ENCODE measurements at regions not wholly inside any gene's neighbourhood (a gene's known extent, or its start where the extent isn't known, plus 50 kb on each side); places are given as distances from the start of the nearest gene placed in this dataset.
"Not testable (repeated sequence)": the region's sequence is repeated elsewhere in the genome, so short reads cannot be mapped to it uniquely, and the experiment has no call there.

DNA sequence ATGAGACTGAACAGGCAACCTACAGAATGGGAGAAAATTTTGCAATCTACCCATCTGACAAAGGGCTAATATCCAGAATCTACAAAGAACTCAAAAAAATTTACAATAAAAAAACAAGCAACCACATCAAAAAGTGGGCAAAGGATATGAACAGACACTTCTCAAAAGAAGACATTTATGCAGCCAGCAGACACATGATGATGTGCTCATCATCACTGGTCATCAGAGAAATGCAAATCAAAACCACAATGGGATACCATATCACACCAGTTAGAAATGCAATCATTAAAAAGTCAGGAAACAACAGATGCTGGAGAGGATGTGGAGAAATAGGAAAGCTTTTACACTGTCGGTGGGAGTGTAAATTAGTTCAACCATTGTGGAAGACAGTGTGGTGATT, 51.7 kb upstream of the PAXBP1 start:
- DNase-seq (ENCODE audit: low read depth in 2 of 2): not testable (repeated sequence)

DNA sequence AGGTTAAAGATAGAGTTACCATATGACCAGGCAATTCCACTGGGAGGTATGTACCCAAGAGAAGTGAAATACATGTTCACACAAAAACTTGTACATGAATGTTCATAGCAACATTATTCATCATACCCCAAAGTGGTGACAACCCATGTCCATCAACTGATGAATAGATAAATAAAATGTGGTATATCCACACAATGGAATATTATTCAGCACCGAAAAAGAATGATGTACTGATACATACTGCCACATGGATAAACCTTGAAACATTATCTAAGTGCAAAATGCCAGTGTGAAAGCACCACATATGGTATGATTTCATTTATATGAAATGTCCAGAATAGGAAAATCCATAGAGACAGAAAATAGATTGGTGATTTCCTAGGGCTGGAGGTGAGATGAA, 53.4 kb upstream of the PAXBP1 start:
- DNase-seq (ENCODE audit: low read depth in 2 of 2): no peak

DNA sequence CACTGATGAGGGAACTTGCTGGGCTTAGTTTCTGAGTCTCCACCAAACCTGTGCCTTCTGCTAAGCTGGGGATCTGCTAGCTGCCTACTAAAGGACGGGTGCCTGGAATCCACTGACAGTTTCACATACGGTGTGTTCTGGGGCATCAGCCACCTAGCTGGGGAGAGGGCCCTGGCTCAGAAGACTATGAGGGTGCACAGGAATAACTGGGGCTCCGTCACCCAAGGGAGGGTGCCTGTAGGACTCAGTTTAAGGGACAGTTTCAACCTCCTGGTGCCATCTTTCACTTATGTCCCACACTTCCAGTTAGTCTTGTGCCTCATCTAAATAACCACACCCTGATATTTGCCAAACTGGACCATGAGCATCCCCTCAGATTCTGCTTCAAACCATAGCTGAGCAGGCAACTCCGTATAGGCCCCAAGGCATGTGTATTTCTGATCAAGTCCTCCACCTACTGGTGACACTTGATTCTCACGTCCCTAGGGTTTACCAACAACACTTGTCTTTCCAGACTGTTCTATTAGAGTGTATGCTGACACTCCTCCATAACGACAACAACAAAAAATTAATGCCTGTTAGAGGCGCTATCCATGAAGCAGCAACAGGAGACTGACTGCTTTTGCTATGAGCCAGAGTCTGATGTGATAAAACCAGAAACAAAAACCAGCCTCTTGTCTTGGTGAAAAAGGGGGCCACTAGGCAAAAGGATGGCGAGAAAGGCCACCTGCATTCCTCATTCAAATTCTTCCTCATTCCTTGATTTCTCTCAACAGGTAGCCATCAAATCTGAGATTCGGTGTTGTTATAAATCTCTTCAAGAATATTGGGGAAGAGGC, 55.0 kb upstream of the PAXBP1 start:
- DNase-seq (ENCODE audit: low read depth in 2 of 2): no peak

DNA sequence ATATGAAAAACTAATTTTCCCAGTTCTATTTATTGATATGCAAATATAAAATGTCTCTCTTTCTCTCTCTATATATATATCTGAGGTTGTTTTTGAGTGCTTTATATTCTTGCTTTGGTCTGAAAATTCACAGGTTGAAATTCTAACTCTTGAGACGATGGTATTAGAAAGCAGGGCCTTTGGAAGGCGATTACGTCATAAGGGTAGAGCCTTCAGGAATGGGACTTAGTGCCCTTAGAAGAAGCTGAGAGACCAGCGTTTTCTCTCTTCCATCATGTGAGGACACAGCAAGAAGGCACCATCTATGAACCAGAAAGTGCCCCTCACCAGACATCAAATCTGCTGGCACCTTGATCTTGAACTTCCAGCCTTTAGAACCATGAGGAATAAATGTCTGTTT, 57.4 kb upstream of the PAXBP1 start:
- DNase-seq (ENCODE audit: low read depth in 2 of 2): no peak

DNA sequence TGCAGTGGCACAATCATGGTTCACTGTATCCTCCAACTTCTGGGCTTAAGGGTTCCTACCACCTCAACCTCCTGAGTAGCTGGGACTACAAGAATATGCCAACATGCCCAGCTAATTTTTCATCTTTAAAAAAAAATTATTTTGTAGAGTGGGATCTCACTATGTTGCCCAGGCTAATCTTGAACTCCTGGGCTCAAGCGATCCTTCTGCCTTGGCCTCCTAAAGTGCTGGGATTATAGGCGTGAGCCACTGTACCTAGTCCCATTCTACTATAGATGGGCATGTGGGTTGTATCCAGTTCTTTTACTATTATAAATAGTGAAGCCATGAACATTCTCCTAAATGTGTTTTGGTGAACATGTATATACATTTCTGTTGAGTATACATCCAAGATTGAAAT, 57.9 kb upstream of the PAXBP1 start:
- DNase-seq (ENCODE audit: low read depth in 2 of 2): no peak

DNA sequence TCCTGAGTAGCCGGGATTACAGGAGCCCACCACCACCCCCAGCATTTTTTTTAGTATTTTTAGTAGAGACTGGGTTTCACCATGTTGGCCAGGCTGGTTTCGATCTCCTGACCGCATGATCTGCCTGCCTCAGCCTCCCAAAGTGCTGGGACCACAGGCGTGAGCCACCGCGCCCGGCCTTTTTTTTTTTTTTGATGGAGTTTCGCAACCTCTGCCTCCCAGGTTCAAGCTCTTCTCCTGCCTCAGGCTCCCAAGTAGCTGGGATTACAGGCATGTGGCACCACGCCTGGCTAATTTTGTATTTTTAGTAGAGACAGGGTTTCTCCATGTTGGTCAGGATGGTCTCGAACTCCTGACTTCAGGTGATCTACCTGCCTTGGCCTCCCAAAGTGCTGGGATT, 60.2 kb upstream of the PAXBP1 start:
- DNase-seq (ENCODE audit: low read depth in 2 of 2): not testable (repeated sequence)

DNA sequence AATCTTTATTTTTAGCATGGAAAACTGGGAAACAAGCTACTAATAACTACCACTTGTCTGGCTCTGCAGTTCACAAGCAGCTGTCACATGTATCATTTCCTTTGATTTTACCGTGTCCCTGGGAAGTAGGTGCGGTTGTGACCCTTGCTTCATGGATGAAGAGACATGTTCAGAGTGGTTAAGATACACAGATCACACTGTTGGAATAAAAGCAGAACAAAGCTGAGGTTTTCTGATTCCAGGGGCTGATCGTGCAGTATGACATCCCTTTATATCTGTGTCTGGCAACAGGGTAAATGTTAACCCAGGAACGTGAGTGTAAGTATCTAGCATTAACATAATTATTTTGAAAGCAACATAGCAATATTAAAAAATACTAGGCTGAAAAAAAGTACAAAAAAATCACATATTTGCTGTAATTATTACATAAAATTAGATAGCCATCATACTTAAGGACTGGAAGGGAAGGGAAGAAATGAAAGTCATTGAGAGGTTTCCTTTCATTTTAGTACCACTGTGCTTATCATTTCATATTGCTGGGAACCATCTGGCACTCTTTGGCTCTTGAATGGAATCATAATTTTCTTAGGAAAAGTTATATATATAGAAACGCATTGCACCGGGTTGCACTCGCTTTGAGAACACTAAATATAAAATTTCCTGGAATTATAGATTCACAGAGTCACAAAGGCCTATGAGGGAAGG, 62.8 kb upstream of the PAXBP1 start:
- DNase-seq (ENCODE audit: low read depth in 2 of 2): no peak

DNA sequence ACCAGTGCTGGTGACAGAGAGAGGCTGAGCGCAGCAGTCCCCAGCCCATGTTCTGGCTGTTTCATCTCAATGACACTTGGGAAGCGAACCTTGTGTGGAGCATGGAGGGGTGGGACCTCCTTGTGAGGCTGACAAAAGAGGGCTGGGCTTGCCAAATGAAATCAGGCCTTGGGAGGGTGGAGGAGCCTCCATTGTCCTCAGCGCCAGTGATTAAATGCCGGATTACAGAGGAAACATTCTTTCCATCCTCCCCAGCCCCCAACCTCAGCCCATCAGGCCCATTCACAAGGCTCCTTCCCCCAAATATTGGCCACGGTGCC, 63.3 kb upstream of the PAXBP1 start:
- no peak for DNase-seq (ENCODE audit: low read depth in 2 of 2)

DNA sequence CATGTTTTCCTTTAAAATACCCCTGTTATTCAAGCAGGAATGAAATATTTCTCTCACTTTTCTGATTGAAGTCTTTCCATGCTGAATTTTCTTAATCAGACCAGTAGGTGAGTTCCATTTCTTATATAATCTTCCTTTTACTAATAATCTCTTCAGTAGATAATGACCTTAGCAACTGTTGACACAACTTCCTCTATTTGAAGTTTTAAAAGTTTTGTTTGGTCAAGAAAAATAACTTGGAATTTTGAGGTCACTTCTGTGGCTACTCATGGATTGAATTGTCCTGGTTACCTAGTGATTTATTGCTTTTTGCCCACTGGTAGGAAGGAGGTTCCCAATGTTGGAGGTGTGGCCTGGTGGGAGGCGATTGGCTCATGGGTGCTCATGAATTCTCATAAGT, 70.6 kb upstream of the PAXBP1 start:
- no peak for DNase-seq (ENCODE audit: low read depth in 2 of 2)

DNA sequence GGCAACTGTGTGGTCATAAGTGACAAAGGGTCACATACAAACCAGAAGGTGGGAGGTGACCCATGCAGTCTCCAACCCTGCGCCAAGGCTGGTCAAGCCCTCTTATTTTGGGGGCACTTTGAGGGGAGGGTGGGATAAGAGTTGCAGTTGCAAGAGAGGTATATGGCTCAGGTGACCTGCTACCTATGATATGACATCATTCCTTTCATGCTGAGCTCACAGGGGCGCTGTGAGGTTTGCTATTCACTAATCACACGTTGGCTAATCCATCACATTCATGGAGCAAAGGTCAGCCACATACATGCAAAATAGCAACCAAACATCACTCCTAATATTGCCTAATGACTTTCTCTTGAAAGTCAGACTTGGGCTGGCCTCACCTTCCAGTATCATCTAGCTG, 72.0 kb upstream of the PAXBP1 start:
- no peak for DNase-seq (ENCODE audit: low read depth in 2 of 2)

DNA sequence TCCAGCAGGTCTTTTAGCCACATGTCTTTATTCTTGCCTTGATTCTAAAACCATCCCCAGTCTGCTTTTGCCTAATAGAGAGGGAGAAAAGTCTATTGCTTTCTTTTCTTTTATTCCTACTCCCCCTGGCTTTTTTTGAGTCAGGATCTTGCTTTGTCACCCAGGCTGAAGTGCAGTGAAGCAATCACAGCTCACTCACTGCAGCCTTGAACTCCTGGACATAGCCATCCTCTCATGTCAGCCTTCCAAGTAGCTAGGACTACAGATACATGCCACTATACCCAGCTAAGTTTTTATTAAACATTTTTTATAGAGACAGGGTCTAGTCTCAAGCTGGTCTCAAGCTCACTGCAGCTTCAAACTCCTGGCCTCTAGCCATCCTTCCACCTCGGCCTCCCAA, 72.5 kb upstream of the PAXBP1 start:
- no peak for DNase-seq (ENCODE audit: low read depth in 2 of 2)

DNA sequence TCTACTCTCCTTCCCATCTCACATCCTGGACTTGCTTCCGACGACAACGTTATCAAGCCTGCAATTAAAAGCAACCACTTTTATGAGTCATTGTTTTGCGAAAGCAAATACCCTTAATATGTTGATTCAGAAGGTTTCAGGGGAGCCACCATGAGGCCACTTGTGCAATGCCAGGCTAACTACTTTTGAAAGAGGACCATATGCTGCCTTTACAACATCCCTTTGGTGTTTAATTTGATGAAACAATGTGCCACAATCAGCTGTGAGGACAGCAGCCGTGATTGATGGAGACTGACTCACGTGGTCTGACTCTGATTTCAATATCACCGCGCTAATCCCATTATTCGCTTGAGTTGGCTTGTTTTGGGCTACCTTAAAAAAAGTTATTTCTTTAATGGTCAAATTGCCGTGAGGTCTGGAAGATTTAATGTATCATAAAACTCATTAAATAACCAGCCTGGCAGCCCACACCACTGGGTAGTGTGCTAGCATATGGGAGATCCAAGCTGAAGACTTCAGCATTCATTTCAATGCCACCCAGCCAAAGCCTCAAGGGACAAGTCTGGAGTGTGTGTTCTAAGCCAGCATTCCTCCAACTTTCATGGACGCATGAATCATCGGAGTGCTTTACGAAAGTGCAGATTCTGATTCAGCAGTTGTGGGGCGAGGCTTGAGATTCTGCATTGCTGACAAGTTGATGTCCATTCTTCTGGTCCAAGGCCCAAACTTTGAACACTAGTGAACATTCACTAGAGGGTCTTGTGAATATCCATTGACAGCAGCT, 73.3 kb upstream of the PAXBP1 start:
- no peak for DNase-seq (ENCODE audit: low read depth in 2 of 2)

DNA sequence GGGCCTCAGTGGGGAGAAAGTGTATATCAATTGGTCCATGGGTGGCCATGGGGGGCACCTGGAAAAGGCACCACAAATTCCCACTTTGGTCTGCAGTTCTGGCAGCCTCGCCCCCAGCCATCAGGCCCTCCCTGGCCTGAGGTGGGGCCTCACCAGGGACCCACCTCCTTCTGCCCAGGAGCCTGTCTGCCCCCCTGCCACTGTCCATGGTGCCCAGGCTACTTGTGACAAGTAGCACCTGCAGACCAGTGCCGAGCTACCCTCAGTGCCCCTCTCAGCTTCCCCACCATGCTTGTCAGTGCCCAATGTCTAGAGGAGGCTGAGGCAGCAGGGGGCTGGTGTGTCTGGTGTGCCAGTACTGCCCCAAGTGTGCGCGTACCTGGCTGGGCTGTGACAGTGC, 87.1 kb upstream of the PAXBP1 start:
- DNase-seq (ENCODE audit: low read depth in 2 of 2): no peak

DNA sequence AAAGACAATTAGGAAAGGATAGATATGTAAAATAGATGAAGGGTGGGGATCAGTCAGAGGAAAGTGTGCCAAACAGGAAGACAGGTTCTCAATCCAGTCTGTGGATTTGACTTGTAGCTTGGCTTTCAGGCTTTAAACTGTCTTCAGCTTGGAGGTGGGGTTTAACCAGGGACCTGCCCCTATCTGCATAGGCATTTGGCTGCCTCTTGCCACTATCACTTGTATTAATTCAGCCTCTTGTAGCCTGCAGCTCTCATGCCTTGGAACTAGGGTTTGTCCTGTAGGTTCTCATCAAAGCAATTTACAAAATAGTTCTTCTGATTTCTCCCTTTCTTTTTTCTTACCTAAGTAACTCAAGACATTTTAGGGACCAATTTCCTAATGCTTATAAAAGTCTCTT, 88.8 kb upstream of the PAXBP1 start:
- DNase-seq (ENCODE audit: low read depth in 2 of 2): no peak

DNA sequence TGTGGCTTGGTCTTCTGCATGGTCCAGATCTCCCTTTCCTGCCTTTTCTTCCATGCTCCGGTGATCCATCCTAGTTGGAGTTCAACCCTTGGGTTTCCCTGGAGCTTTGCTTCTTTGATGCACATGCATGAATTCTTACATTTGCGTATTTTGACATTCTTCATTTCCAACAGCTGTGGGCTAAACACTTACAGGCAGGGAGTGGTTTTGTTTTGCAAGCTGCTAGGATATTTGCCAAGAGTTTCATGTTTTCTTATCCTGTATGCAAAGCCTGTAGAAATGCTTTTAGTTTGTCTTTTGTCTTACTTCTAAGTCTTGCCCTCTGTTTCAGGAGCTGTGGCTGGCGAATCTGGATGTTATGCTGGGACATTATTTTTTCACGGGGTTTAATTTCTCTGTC, 90.3 kb upstream of the PAXBP1 start:
- DNase-seq (ENCODE audit: low read depth in 2 of 2): no peak

DNA sequence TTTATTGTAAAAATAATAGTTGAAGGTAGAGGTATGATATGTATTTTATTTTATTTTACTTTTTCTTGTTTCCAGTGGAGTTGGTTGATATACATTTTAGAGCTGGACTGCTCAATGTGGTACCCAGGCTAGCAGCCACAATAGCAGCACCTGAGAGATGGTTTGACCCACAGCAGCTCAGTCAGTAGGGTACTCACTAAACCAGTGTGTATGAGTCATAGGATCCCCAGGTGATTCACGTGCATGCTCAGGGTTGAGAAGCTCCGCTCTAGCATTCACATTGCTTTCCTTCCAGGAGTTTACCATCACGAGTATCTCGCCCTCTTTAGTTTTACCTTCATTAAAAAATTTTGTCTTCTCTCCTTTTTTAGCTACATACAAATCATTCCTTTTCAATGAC, 96.0 kb upstream of the PAXBP1 start:
- DNase-seq (ENCODE audit: low read depth in 2 of 2): no peak

DNA sequence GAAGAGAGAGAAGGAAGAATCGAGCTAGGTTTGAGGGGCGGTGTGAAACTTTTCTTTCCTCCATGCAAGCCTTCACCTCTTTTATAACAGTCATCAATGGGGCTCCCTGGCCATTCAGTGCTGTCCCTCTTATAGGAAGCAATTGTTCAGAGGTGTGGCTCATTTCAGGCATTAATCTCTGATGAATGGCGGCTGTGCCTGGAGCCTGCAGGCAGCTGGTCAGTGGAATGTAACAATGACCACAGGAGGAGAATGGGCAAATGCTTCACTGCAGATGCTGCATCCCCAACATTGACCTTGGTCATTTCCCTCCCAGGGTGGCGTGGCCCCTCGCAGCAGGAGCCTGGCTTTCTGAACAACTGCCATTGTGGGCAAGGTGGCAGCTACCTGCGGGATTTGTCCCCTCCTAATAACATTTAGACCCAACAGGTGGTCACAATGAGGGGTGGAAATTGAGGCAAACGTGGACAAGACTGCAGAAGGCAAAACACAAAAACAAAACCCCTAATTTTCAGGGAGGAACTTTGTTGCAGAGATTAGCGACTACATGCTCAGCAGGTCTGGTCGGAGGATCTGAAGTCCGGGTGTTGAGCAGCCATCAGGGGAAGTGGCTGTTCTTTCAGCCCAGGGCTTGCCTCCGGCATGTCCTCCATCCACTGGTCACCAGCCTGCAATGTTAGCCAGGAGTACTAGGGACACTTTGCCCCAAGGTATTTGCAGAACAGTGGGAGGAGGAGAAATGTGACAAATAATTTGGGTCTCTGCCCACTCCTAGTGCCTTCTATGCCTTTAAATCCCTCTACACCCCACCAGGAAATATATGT, 97.3 kb upstream of the PAXBP1 start:
- no peak for DNase-seq (ENCODE audit: low read depth in 2 of 2)

DNA sequence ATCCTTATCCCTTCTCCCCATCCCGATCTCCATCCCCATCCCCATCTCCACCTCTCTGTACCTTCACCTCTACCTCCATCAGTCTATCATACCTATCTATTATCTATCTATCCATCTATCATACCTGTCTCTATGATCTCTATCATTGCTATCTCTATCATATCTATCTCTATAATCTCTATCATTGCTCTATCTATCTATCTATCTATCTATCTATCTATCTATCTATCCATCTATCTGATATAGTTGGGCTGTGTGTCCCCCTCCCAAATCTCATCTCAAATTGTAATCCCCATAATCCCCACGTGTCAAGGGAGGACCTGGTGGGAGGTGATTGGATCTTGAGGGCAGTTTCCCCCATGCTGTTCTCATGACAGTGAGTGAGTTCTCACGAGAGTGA, 97.9 kb upstream of the PAXBP1 start:
- no peak for DNase-seq (ENCODE audit: low read depth in 2 of 2)

DNA sequence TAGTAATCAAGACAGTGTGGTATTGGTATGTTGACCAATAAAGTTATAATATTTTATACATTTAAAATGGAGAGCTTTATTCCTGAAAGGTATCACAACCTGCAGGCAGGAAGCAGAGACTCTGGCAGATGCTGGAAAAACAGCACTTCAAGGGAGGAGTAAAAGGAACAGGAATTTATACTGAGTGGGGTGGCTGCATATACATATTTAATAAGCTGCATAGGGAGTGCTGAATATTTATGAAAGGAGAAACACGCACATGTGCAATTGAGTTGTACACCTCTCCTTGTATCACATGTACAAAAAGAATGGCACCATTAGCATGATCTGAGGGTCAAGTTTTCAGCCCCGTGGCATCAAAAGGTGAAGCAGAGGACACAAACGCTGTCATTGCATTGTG, 104.9 kb upstream of the PAXBP1 start:
- DNase-seq (ENCODE audit: low read depth in 2 of 2): no peak

DNA sequence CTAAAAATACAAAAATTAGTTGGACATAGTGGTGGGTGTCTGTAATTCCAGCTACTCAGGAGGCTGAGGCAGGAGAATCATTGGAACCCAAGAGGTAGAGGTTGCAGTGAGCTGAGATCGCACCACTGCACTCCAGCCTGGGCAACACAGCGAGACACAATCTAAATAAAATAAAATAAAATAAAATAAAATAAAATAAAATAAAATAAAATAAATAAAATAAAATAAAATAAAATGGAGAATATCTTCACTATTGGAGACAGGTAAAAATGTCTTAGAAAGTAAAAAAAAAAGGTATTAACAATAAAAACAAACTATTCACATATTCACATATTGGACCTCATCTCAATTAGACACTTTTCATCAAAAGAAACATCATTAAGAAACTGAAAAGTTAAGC, 106.3 kb upstream of the PAXBP1 start:
- DNase-seq (ENCODE audit: low read depth in 2 of 2): not testable (repeated sequence)

DNA sequence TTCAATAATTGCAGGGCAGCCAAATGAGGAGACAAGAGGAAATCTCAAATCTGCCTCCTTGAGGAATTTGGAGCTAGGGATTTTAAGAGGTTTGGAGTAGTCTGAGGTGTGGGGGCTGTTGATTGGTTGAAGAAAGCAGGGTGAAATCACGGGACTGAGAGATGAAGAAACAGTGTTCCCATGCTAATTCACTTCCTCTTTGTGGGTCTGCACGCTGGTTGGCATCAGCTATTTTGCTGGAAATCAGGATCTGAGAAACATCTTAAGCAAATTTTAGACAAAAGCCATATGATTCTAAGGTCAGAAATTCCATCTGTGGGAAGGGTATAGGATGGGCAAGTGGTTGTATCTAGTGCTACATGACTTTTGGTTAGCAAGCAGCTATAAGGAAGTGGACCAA, 107.1 kb upstream of the PAXBP1 start:
- DNase-seq (ENCODE audit: low read depth in 2 of 2): no peak

DNA sequence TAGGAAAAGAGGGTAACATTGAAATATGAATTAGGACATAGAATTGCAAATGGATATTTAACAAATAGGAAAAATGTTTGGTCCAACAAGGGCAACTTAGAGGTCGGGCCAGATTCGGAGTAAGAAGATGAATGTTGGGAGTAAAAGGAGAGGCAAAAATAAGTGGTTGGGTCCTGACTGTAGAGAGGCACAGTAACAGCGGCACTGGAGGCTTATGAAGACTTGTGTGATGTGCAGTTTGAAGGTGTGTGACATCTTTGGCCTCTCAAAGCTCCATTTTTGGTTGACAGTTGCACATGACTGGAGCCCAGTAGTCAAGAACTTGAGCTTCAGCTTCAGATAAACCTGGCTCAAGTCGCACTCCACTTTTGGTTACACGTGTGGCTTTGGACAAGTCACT, 109.9 kb upstream of the PAXBP1 start:
- no peak for DNase-seq (ENCODE audit: low read depth in 2 of 2)
